ENCODE measurements at regions not wholly inside any gene's neighbourhood (a gene's known extent, or its start where the extent isn't known, plus 50 kb on each side); places are given as distances from the start of the nearest gene placed in this dataset.

GRCh38 chr13:40079721-40080120 is 424.3 kb downstream of the COG6 start:
- Histone ChIP-seq H3K36me3 (peaks cover 0 to 3% (median 0%) of the 10 kb centered on the region in 4 donors), H3K27me3 (no peaks in the 10 kb centered on the region), H3K27ac (no peak overlapping the region), H3K4me3 (no peak overlapping the region), H3K4me1 (no peaks in the 10 kb centered on the region), H3K9me3 (peaks cover 0 to 5% (median 0%) of the 10 kb centered on the region in 4 donors)
- DNase-seq (no peak), ATAC-seq (no peak)
- TF ChIP-seq POLR2A (IDR thresholded peaks at IDR 0.05) = no peak
- no peak for TF ChIP-seq CTCF (IDR thresholded peaks at IDR 0.05)
- intact Hi-C loops (cut with DNase I) = loop anchor here in 1 of 2 donors (10.0 kb wide), 1 partner anchor 605 kb away; no protein-coding TSS in a partner anchor
- WGBS (ENCODE audit: insufficient coverage, low coverage, low lambda C conversion rate, missing lambda C conversion rate) = no CpG with 5 or more reads among the region's 1 CpG

- no peak for TF ChIP-seq POLR2A (IDR thresholded peaks at IDR 0.05)
- no peak for TF ChIP-seq CTCF (IDR thresholded peaks at IDR 0.05)
- ATAC-seq (no peak), DNase-seq (no peak)
- Histone ChIP-seq H3K4me1 (no peaks in the 10 kb centered on the region), H3K4me3 (no peak overlapping the region), H3K36me3 (peaks cover 0 to 3% (median 0%) of the 10 kb centered on the region in 4 donors), H3K27ac (no peak overlapping the region), H3K27me3 (no peaks in the 10 kb centered on the region), H3K9me3 (peaks cover 0 to 5% (median 0%) of the 10 kb centered on the region in 4 donors)
- 83% methylated on average over 2 of the region's 2 CpGs for WGBS (ENCODE audit: insufficient coverage, low coverage, low lambda C conversion rate, missing lambda C conversion rate)
- intact Hi-C loops (cut with DNase I) = no loop called here
Measured at GRCh38 chr13:40080676-40081075, 425.2 kb downstream of the COG6 start.

GRCh38 chr13:40082639-40083038 is 427.2 kb downstream of the COG6 start:
- peak; percentile 77 to 87 (median 80) for ATAC-seq
- TF ChIP-seq POLR2A (IDR thresholded peaks at IDR 0.05) (no peak), CTCF (IDR thresholded peaks at IDR 0.05) (peak in 2 of 4 donors; percentile 13)
- no peak overlapping the region for H3K4me3 ChIP-seq
- intact Hi-C loops (cut with DNase I) = no loop called here
- 60% methylated on average over 3 of the region's 8 CpGs for WGBS (ENCODE audit: insufficient coverage, low coverage, low lambda C conversion rate, missing lambda C conversion rate)
- no peaks in the 10 kb centered on the region for H3K4me1 ChIP-seq
- no peak overlapping the region for H3K27ac ChIP-seq
- peaks cover 0 to 3% (median 0%) of the 10 kb centered on the region in 4 donors for H3K36me3 ChIP-seq
- no peaks in the 10 kb centered on the region for H3K27me3 ChIP-seq
- peaks cover 0 to 5% (median 0%) of the 10 kb centered on the region in 4 donors for H3K9me3 ChIP-seq
- DNase-seq = peak in 1 of 3 donors; percentile 29

GRCh38 chr13:40083841-40084240 is 428.4 kb downstream of the COG6 start:
- no peaks in the 10 kb centered on the region for H3K4me1 ChIP-seq
- 91% methylated on average over 2 of the region's 2 CpGs for WGBS (ENCODE audit: insufficient coverage, low coverage, low lambda C conversion rate, missing lambda C conversion rate)
- intact Hi-C loops (cut with DNase I) = no loop called here
- ATAC-seq (no peak), DNase-seq (no peak)
- peaks cover 0 to 3% (median 0%) of the 10 kb centered on the region in 4 donors for H3K36me3 ChIP-seq
- no peaks in the 10 kb centered on the region for H3K27me3 ChIP-seq
- H3K9me3 ChIP-seq = peaks cover 0 to 5% (median 0%) of the 10 kb centered on the region in 4 donors
- TF ChIP-seq CTCF (IDR thresholded peaks at IDR 0.05) = no peak
- H3K4me3 ChIP-seq = no peak overlapping the region
- H3K27ac ChIP-seq = no peak overlapping the region

GRCh38 chr13:40084934-40085333 is 429.5 kb downstream of the COG6 start:
- H3K4me1 ChIP-seq = no peaks in the 10 kb centered on the region
- H3K4me3 ChIP-seq = no peak overlapping the region
- H3K36me3 ChIP-seq = peaks cover 0 to 3% (median 0%) of the 10 kb centered on the region in 4 donors
- peak in 3 of 4 donors; percentile 29 to 55 (median 34) for ATAC-seq
- 58% methylated on average over 2 of the region's 2 CpGs for WGBS (ENCODE audit: insufficient coverage, low coverage, low lambda C conversion rate, missing lambda C conversion rate)
- H3K27me3 ChIP-seq = no peaks in the 10 kb centered on the region
- H3K27ac ChIP-seq = no peak overlapping the region
- DNase-seq = no peak
- intact Hi-C loops (cut with DNase I) = no loop called here
- peaks cover 0 to 5% (median 0%) of the 10 kb centered on the region in 4 donors for H3K9me3 ChIP-seq
- no peak for TF ChIP-seq POLR2A (IDR thresholded peaks at IDR 0.05)
- TF ChIP-seq CTCF (IDR thresholded peaks at IDR 0.05) = no peak

Measured in right lobe of liver (tissue), 6 donors.